Gastroesophageal sphincter (tissue), 4 donors: ENCODE measurements at regions not wholly inside any gene's neighbourhood (a gene's known extent, or its start where the extent isn't known, plus 50 kb on each side); places are given as distances from the start of the nearest gene placed in this dataset.

Experiments
- ATAC-seq: fragments of 150-250 bp; one replicate; pipeline ENCODE4 v1.9.1; 2016; ENCODE audit warnings: mild to moderate bottlenecking, moderate library complexity
- H3K27ac ChIP-seq, 4 donors: fragments of 200-600 bp; sonication (generic) in 3 of 4; 1 replicate in 3 of 4; 2 replicates in 1 of 4; pipeline ENCODE4 v1.5.1; 2016 to 2019
- H3K27me3 ChIP-seq: fragments of 200-600 bp; sonication (generic); one replicate; pipeline ENCODE4 v1.5.1; 2019
- H3K36me3 ChIP-seq, 2 donors: fragments of 200-600 bp; sonication (generic); one replicate each; pipeline ENCODE4 v1.5.1; 2019; ENCODE audit warnings: control low read depth in 1 of 2
- H3K4me1 ChIP-seq, 3 donors: fragments of 200-600 bp; sonication (generic); 1 replicate in 2 of 3; 2 replicates in 1 of 3; pipeline ENCODE4 v1.5.1; 2016 to 2019; ENCODE audit warnings: control low read depth in 2 of 3
- H3K4me3 ChIP-seq, 2 donors: fragments of 200-600 bp; sonication (generic); one replicate each; pipeline ENCODE4 v1.5.1; 2019; ENCODE audit warnings: mild to moderate bottlenecking in 1 of 2, moderate library complexity in 1 of 2
- H3K9me3 ChIP-seq, 3 donors: fragments of 200-600 bp; sonication (generic); one replicate each; pipeline ENCODE4 v1.5.1; 2017 to 2019; ENCODE audit warnings: control low read depth in 2 of 3
- CTCF ChIP-seq, 4 experiments: fragments of 200-600 bp in 2 of 4; fragments of 450-650 bp in 2 of 4; sonication (generic) in 1 of 4; IDR thresholded peaks; one replicate each; pipeline ENCODE4 v1.5.1; 2017 to 2019; ENCODE audit warnings: antibody characterized with exemption in 4 of 4, mild to moderate bottlenecking in 2 of 4, moderate library complexity in 2 of 4
- EP300 ChIP-seq: sonication (generic); formaldehyde crosslinking; IDR thresholded peaks from one replicate; pipeline ENCODE4 v1.6.1; 2017; ENCODE audit warnings: antibody characterized with exemption, mild to moderate bottlenecking
- POLR2A ChIP-seq, 2 donors: fragments of 450-650 bp; IDR thresholded peaks; one replicate each; pipeline ENCODE4 v1.6.1; 2017; ENCODE audit warnings: antibody characterized with exemption in 2 of 2, mild to moderate bottlenecking in 2 of 2, moderate library complexity in 1 of 2
- POLR2AphosphoS5 ChIP-seq: sonication (generic); formaldehyde crosslinking; IDR thresholded peaks from one replicate; pipeline ENCODE4 v1.6.1; 2017; ENCODE audit warnings: antibody characterized with exemption
- WGBS, 2 donors: methylation state at CpG; one replicate each; pipeline ENCODE4 v1.1.5; 2018; ENCODE audit warnings: low coverage in 1 of 2; 5-methylcytosine and 5-hydroxymethylcytosine counted together

GRCh38 chr18:8944871-8945245, 157.6 kb upstream of the NDUFV2 start:
- ATAC-seq, result no peak
- H3K9me3 ChIP-seq, result no peaks in the 10 kb centered on the region
- H3K27ac ChIP-seq, result no peak overlapping the region
- peaks cover 0 to 11% (median 0%) of the 10 kb centered on the region in 3 donors for H3K4me1 ChIP-seq
- no peaks in the 10 kb centered on the region for H3K36me3 ChIP-seq
- TF ChIP-seq EP300 (no peak), POLR2AphosphoS5 (no peak), POLR2A (IDR thresholded peaks at IDR 0.05) (no peak)
- no peak overlapping the region for H3K4me3 ChIP-seq
- 49 to 72% methylated on average over 6 to 7 of the region's 7 CpGs for WGBS, 2 donors
- no peaks in the 10 kb centered on the region for H3K27me3 ChIP-seq

GRCh38 chr18:8945514-8945913, 157.0 kb upstream of the NDUFV2 start:
- Histone ChIP-seq H3K4me1 (peaks cover 0 to 11% (median 0%) of the 10 kb centered on the region in 3 donors), H3K27me3 (no peaks in the 10 kb centered on the region), H3K9me3 (no peaks in the 10 kb centered on the region), H3K4me3 (no peak overlapping the region), H3K36me3 (no peaks in the 10 kb centered on the region), H3K27ac (no peak overlapping the region)
- WGBS, 2 donors, result 0 to 91% methylated on average over 1 of the region's 2 CpGs
- no peak for ATAC-seq
- no peak for TF ChIP-seq POLR2AphosphoS5
- TF ChIP-seq CTCF (IDR thresholded peaks at IDR 0.05), result no peak
- TF ChIP-seq POLR2A (IDR thresholded peaks at IDR 0.05), result no peak

- ATAC-seq, result no peak
- no peaks in the 10 kb centered on the region for H3K9me3 ChIP-seq
- H3K27me3 ChIP-seq, result no peaks in the 10 kb centered on the region
- no peak overlapping the region for H3K27ac ChIP-seq
- 76 to 95% methylated on average over 5 of the region's 5 CpGs for WGBS, 2 donors
- peaks cover 0 to 11% (median 0%) of the 10 kb centered on the region in 3 donors for H3K4me1 ChIP-seq
- H3K36me3 ChIP-seq, result no peaks in the 10 kb centered on the region
- no peak overlapping the region for H3K4me3 ChIP-seq
- no peak for TF ChIP-seq EP300
- TF ChIP-seq POLR2A (IDR thresholded peaks at IDR 0.05), result no peak
- no peak for TF ChIP-seq POLR2AphosphoS5
- no peak for TF ChIP-seq CTCF (IDR thresholded peaks at IDR 0.05)
Observed at GRCh38 chr18:8946066-8946838, 156.2 kb upstream of the NDUFV2 start.

GRCh38 chr18:8947566-8947965, 154.9 kb upstream of the NDUFV2 start:
- no peaks in the 10 kb centered on the region for H3K27me3 ChIP-seq
- no peak for TF ChIP-seq POLR2A (IDR thresholded peaks at IDR 0.05)
- peak overlapping the region; percentile 43 to 90 (median 78) for H3K27ac ChIP-seq

GRCh38 chr18:8948011-8948410, 154.5 kb upstream of the NDUFV2 start:
- no peak for ATAC-seq
- Histone ChIP-seq H3K27ac (peak overlapping the region; percentile 43 to 90 (median 78)), H3K36me3 (no peaks in the 10 kb centered on the region), H3K4me1 (peaks cover 0 to 11% (median 0%) of the 10 kb centered on the region in 3 donors), H3K27me3 (no peaks in the 10 kb centered on the region), H3K4me3 (no peak overlapping the region), H3K9me3 (no peaks in the 10 kb centered on the region)
- 47 to 92% methylated on average over 4 to 6 of the region's 6 CpGs for WGBS, 2 donors
- TF ChIP-seq CTCF (IDR thresholded peaks at IDR 0.05), result no peak
- no peak for TF ChIP-seq POLR2AphosphoS5
- no peak for TF ChIP-seq EP300
- TF ChIP-seq POLR2A (IDR thresholded peaks at IDR 0.05), result no peak

More at GRCh38 chr18:8947566-8947965, 154.9 kb upstream of the NDUFV2 start:
- H3K36me3 ChIP-seq, result no peaks in the 10 kb centered on the region
- H3K9me3 ChIP-seq, result no peaks in the 10 kb centered on the region
- H3K4me3 ChIP-seq, result no peak overlapping the region
- WGBS, 2 donors, result 13 to 44% methylated on average over 3 to 4 of the region's 6 CpGs
- no peak for ATAC-seq
- H3K4me1 ChIP-seq, result peaks cover 0 to 11% (median 0%) of the 10 kb centered on the region in 3 donors
